ENCODE measurements at regions not wholly inside any gene's neighbourhood (a gene's known extent, or its start where the extent isn't known, plus 50 kb on each side); places are given as distances from the start of the nearest gene placed in this dataset.

- FAIRE-seq (no peak), ATAC-seq (no peak), DNase-seq (ENCODE audit: low read depth, low spot score) (no peak)
- SMC1A ChIA-PET (ENCODE audit: uncharacterized antibody, unreplicated experiment): interaction anchor here (0.6 kb wide), 1 partner anchor 188 kb away, joined by 3 read pairs; no protein-coding TSS in a partner anchor
- no peaks in the 10 kb centered on the region for H3K9me3 ChIP-seq (replicated peaks; ENCODE audit: control insufficient read depth, insufficient read depth, low read length)
- no peak overlapping the region for H3K9ac ChIP-seq (ENCODE audit: control insufficient read depth, insufficient read depth, low read length)
- H3K79me2 ChIP-seq (ENCODE audit: control insufficient read depth, insufficient read depth, low read length): no peaks in the 10 kb centered on the region
- no peak overlapping the region for H3K27ac ChIP-seq (ENCODE audit: control insufficient read depth, insufficient read depth)
- RAD21 ChIA-PET (ENCODE audit: unreplicated experiment): no interaction called here
- CTCF ChIA-PET: no interaction called here
- TF ChIP-seq CUX1 (IDR thresholded peaks at IDR 0.05; ENCODE audit: insufficient replicate concordance, low read depth, low read length) (no peak), CHD1 (IDR thresholded peaks at IDR 0.05; ENCODE audit: low read depth, low read length) (no peak), TARDBP (IDR thresholded peaks at IDR 0.05; ENCODE audit: borderline replicate concordance) (no peak), FOXM1 (IDR thresholded peaks at IDR 0.05; ENCODE audit: low read depth, low read length) (no peak), NFIC (IDR thresholded peaks at IDR 0.05; ENCODE audit: low read depth, low read length) (no peak), NRF1 (conservative IDR thresholded peaks at IDR 0.05; ENCODE audit: low read depth, low read length) (no peak), RCOR1 (conservative IDR thresholded peaks at IDR 0.05; ENCODE audit: low read depth, low read length) (no peak), ZBTB40 (IDR thresholded peaks at IDR 0.05; ENCODE audit: borderline replicate concordance) (no peak), RFX5 (IDR thresholded peaks at IDR 0.05; ENCODE audit: low read depth, low read length) (no peak)
- H3K4me3 ChIP-seq: no peak overlapping the region
- no peaks in the 10 kb centered on the region for H3K36me3 ChIP-seq (ENCODE audit: control insufficient read depth in 2 of 2, insufficient read depth in 2 of 2, low read length in 1 of 2)
- POLR2A ChIA-PET: no interaction called here
- H2AFZ ChIP-seq (ENCODE audit: control insufficient read depth, low read depth, low read length): no peak overlapping the region
- H4K20me1 ChIP-seq (ENCODE audit: control insufficient read depth, insufficient read depth): no peaks in the 10 kb centered on the region
- H3K4me1 ChIP-seq (ENCODE audit: control insufficient read depth, insufficient read depth, low read length): no peaks in the 10 kb centered on the region
- intact Hi-C loops (cut with micrococcal nuclease; ENCODE audit: unreplicated experiment) (no loop called here), in situ Hi-C loops (cut with MboI) (no loop called here)
- BruUV-seq (replicated peaks): no TSS peak
- WGBS (ENCODE audit: insufficient coverage, insufficient replicate concordance, low lambda C conversion rate, missing lambda C conversion rate): 20% methylated on average over 4 of the region's 4 CpGs
- no peak overlapping the region for H3K4me2 ChIP-seq (ENCODE audit: control insufficient read depth, insufficient read depth)
- H3K27me3 ChIP-seq (replicated peaks in 1 of 2; ENCODE audit: control insufficient read depth in 2 of 2, insufficient read depth in 2 of 2, low read length in 1 of 2): no peaks in the 10 kb centered on the region
Observed at GRCh38 chr2:19580830-19581229, 222.4 kb upstream of the OSR1 start.

All from GM12878 (cell line).